GM12878 (cell line): ENCODE measurements at regions not wholly inside any gene's neighbourhood (a gene's known extent, or its start where the extent isn't known, plus 50 kb on each side); places are given as distances from the start of the nearest gene placed in this dataset.

Experiments
- ATAC-seq: fragments of 200-7000 bp; cut with Tn5 transposase; 3 replicates; pipeline ENCODE4 v1.9.1; 2020; ENCODE audit warnings: mild to moderate bottlenecking, moderate library complexity
- BruUV-seq: library from RNA; stranded (reverse); fragments of 400-500 nt; replicated peaks from 2 replicates; lab custom pipeline; 2021; lab: Mats Ljungman, UMichigan
- CTCF ChIA-PET: fragments of 300-600 bp; sonication (Branson Sonifier 250); formaldehyde crosslinking; extraction: SDS; loops from one replicate; lab custom pipeline; 2021; ENCODE audit warnings: inconsistent platforms; lab: Yijun Ruan, JAX
- POLR2A ChIA-PET: fragments of 350-600 bp; formaldehyde crosslinking; extraction: SDS; loops from one replicate; lab custom pipeline; 2021; ENCODE audit warnings: inconsistent platforms; lab: Charles Lee
- RAD21 ChIA-PET: fragments of 300-600 bp; sonication (Branson Sonifier 250); formaldehyde crosslinking; loops from one replicate; lab custom pipeline; 2023; ENCODE audit warnings: antibody characterized with exemption; ENCODE audit not compliant: unreplicated experiment; lab: Charles Lee
- SMC1A ChIA-PET: fragments of 300-600 bp; sonication (Branson Sonifier 250); formaldehyde crosslinking; loops from one replicate; lab custom pipeline; 2023; ENCODE audit not compliant: unreplicated experiment, uncharacterized antibody; lab: Charles Lee
- DNase-seq: peaks from one replicate; pipeline ENCODE4 v3.0.0-alpha.2; 2011; ENCODE audit warnings: low read depth, low spot score
- FAIRE-seq: peaks from 3 replicates; lab custom pipeline; 2011; peaks lifted over from hg19 to GRCh38; lab: Jason Lieb, UNC
- H2AFZ ChIP-seq: 2 replicates; pipeline ENCODE4 v1.6.0; 2011; ENCODE audit warnings: low read depth, low read length, control low read depth; ENCODE audit not compliant: control insufficient read depth
- H3K27ac ChIP-seq: 2 replicates; pipeline ENCODE4 v1.5.1; 2011; ENCODE audit warnings: control low read depth; ENCODE audit not compliant: control insufficient read depth, insufficient read depth
- H3K27me3 ChIP-seq, 2 experiments: replicated peaks in 1 of 2; 2 replicates each; pipeline versions ENCODE4 v1.6.0 to v1.6.1; 2011; ENCODE audit warnings: low read length in 1 of 2; ENCODE audit not compliant: control insufficient read depth in 2 of 2, insufficient read depth in 2 of 2
- H3K36me3 ChIP-seq, 2 experiments: 2 replicates each; pipeline ENCODE4 v1.5.1; 2011; ENCODE audit warnings: low read length in 1 of 2; ENCODE audit not compliant: control insufficient read depth in 2 of 2, insufficient read depth in 2 of 2
- H3K4me1 ChIP-seq: 2 replicates; pipeline ENCODE4 v1.6.1; 2011; ENCODE audit warnings: mild to moderate bottlenecking, low read length, moderate library complexity, mixed read lengths; ENCODE audit not compliant: control insufficient read depth, insufficient read depth
- H3K4me2 ChIP-seq: 2 replicates; pipeline ENCODE4 v1.6.0; 2011; ENCODE audit warnings: control low read depth; ENCODE audit not compliant: control insufficient read depth, insufficient read depth
- H3K4me3 ChIP-seq: fragments of 200-600 bp; sonication (generic); 2 replicates; pipeline ENCODE4 v1.5.1; 2016
- H3K79me2 ChIP-seq: 2 replicates; pipeline ENCODE4 v1.6.0; 2011; ENCODE audit warnings: low read length; ENCODE audit not compliant: control insufficient read depth, insufficient read depth
- H3K9ac ChIP-seq: 2 replicates; pipeline ENCODE4 v1.8.0; 2011; ENCODE audit warnings: low read length, control low read depth, mixed read lengths; ENCODE audit not compliant: control insufficient read depth, insufficient read depth
- H3K9me3 ChIP-seq: replicated peaks from 3 replicates; pipeline ENCODE4 v1.5.1; 2011; ENCODE audit warnings: mild to moderate bottlenecking, low read length; ENCODE audit not compliant: control insufficient read depth, insufficient read depth
- H4K20me1 ChIP-seq: 2 replicates; pipeline ENCODE4 v1.6.0; 2011; ENCODE audit not compliant: control insufficient read depth, insufficient read depth
- BHLHE40 ChIP-seq, 2 experiments: fragments of 450-650 bp in 1 of 2; IDR thresholded peaks; 2 replicates each; pipeline ENCODE4 v1.6.1; 2011 to 2017; ENCODE audit warnings: low read depth in 2 of 2, borderline replicate concordance in 1 of 2, improper control_type of control experiment in 1 of 2, low read length in 1 of 2, mild to moderate bottlenecking in 1 of 2
- BRCA1 ChIP-seq: IDR thresholded peaks from 2 replicates; pipeline ENCODE4 v1.6.1; 2011; ENCODE audit warnings: low read depth, low read length, improper control_type of control experiment
- CHD1 ChIP-seq: IDR thresholded peaks from 2 replicates; pipeline ENCODE4 v1.6.1; 2012; ENCODE audit warnings: low read depth, low read length, improper control_type of control experiment
- CREM ChIP-seq: IDR thresholded peaks from 2 replicates; pipeline ENCODE4 v1.6.1; 2014; ENCODE audit warnings: antibody characterized with exemption, low read depth
- DPF2 ChIP-seq: fragments of 450-650 bp; IDR thresholded peaks from 2 replicates; pipeline ENCODE4 v1.6.1; 2017; ENCODE audit warnings: mild to moderate bottlenecking
- IRF4 ChIP-seq: IDR thresholded peaks from 2 replicates; pipeline ENCODE4 v1.6.1; 2011; ENCODE audit warnings: low read depth, low read length
- JUNB ChIP-seq: IDR thresholded peaks from 2 replicates; pipeline ENCODE4 v1.6.1; 2016; ENCODE audit warnings: antibody characterized with exemption, mild to moderate bottlenecking
- MAX ChIP-seq: IDR thresholded peaks from 2 replicates; pipeline ENCODE4 v1.6.1; 2012; ENCODE audit warnings: low read depth, low read length, improper control_type of control experiment
- NBN ChIP-seq: fragments of 450-650 bp; IDR thresholded peaks from 2 replicates; pipeline ENCODE4 v1.6.1; 2016
- NRF1 ChIP-seq: conservative IDR thresholded peaks from 2 replicates; pipeline ENCODE4 v1.6.1; 2011; ENCODE audit warnings: mild to moderate bottlenecking, low read depth, low read length, improper control_type of control experiment
- SPI1 ChIP-seq: IDR thresholded peaks from 2 replicates; pipeline ENCODE4 v1.6.1; 2011; ENCODE audit warnings: low read depth, mild to moderate bottlenecking, low read length, moderate library complexity, borderline replicate concordance; ENCODE audit not compliant: insufficient read depth
- SUPT20H ChIP-seq: IDR thresholded peaks from 2 replicates; pipeline ENCODE4 v1.6.1; 2011; ENCODE audit warnings: low read depth, mild to moderate bottlenecking, low read length, moderate library complexity, borderline replicate concordance; ENCODE audit not compliant: control insufficient read depth
- ZBTB33 ChIP-seq: fragments of 450-650 bp; IDR thresholded peaks from 2 replicates; pipeline ENCODE4 v1.6.1; 2017; ENCODE audit warnings: mild to moderate bottlenecking
- WGBS: methylation state at CpG from one replicate; pipeline ENCODE4 v1.1.6; 2016; ENCODE audit warnings: low lambda C conversion rate; ENCODE audit not compliant: insufficient replicate concordance, insufficient coverage; ENCODE audit errors: missing lambda C conversion rate; 5-methylcytosine and 5-hydroxymethylcytosine counted together
- in situ Hi-C: fragments of 300-500 bp; cut with MboI; formaldehyde crosslinking; loops from 9 replicates; pipeline ENCODE4 v1.14.3; 2018; ENCODE audit warnings: mixed read lengths
- intact Hi-C: fragments of 100-400 bp; cut with micrococcal nuclease; formaldehyde crosslinking; loops from one replicate; pipeline ENCODE4 v1.14.2; 2022; ENCODE audit not compliant: unreplicated experiment
- TF ChIP-seq, protein P1 (sequence below): fragments of 450-650 bp; formaldehyde crosslinking; IDR thresholded peaks from 2 replicates; pipeline ENCODE4 v1.5.0; 2022; ENCODE audit warnings: mild to moderate bottlenecking, missing genetic modification characterization
- TF ChIP-seq, protein P2 (sequence below): fragments of 450-650 bp; IDR thresholded peaks from 2 replicates; pipeline ENCODE4 v1.6.1; 2016; ENCODE audit warnings: mild to moderate bottlenecking

- Histone ChIP-seq H3K4me3 (no peak overlapping the region), H3K79me2 (no peaks in the 10 kb centered on the region), H3K9ac (no peak overlapping the region), H2AFZ (no peak overlapping the region), H3K36me3 (no peaks in the 10 kb centered on the region), H4K20me1 (no peaks in the 10 kb centered on the region), H3K27me3 (no peaks in the 10 kb centered on the region), H3K4me2 (no peak overlapping the region), H3K9me3 (no peaks in the 10 kb centered on the region), H3K27ac (no peak overlapping the region), H3K4me1 (no peaks in the 10 kb centered on the region)
- ATAC-seq, result no peak
- intact Hi-C loops, result no loop called here
- 0% methylated on average over 2 of the region's 2 CpGs for WGBS
- FAIRE-seq, result no peak
- ChIA-PET RAD21 (no interaction called here), CTCF (no interaction called here), POLR2A (no interaction called here), SMC1A (no interaction called here)
- BruUV-seq, result no TSS peak
- DNase-seq, result no peak
- in situ Hi-C loops, result no loop called here
- TF ChIP-seq IRF4, result no peak
- TF ChIP-seq JUNB, result no peak
- no peak for TF ChIP-seq BRCA1
- TF ChIP-seq, protein P1, sequence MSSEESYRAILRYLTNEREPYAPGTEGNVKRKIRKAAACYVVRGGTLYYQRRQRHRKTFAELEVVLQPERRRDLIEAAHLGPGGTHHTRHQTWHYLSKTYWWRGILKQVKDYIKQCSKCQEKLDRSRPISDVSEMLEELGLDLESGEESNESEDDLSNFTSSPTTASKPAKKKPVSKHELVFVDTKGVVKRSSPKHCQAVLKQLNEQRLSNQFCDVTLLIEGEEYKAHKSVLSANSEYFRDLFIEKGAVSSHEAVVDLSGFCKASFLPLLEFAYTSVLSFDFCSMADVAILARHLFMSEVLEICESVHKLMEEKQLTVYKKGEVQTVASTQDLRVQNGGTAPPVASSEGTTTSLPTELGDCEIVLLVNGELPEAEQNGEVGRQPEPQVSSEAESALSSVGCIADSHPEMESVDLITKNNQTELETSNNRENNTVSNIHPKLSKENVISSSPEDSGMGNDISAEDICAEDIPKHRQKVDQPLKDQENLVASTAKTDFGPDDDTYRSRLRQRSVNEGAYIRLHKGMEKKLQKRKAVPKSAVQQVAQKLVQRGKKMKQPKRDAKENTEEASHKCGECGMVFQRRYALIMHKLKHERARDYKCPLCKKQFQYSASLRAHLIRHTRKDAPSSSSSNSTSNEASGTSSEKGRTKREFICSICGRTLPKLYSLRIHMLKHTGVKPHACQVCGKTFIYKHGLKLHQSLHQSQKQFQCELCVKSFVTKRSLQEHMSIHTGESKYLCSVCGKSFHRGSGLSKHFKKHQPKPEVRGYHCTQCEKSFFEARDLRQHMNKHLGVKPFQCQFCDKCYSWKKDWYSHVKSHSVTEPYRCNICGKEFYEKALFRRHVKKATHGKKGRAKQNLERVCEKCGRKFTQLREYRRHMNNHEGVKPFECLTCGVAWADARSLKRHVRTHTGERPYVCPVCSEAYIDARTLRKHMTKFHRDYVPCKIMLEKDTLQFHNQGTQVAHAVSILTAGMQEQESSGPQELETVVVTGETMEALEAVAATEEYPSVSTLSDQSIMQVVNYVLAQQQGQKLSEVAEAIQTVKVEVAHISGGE (CRISPR knock-in tag), result no peak
- TF ChIP-seq NBN, result no peak
- TF ChIP-seq SPI1, result no peak
- TF ChIP-seq BHLHE40 (IDR thresholded peaks at IDR 0.05; ENCODE audit: borderline replicate concordance in 1 of 2, low read depth in 2 of 2, low read length in 1 of 2), result no peak
- no peak for TF ChIP-seq DPF2
- TF ChIP-seq CREM, result no peak
- no peak for TF ChIP-seq MAX
- no peak for TF ChIP-seq ZBTB33
- no peak for TF ChIP-seq CHD1
- TF ChIP-seq SUPT20H, result no peak
- no peak for TF ChIP-seq NRF1
- TF ChIP-seq, protein P2, sequence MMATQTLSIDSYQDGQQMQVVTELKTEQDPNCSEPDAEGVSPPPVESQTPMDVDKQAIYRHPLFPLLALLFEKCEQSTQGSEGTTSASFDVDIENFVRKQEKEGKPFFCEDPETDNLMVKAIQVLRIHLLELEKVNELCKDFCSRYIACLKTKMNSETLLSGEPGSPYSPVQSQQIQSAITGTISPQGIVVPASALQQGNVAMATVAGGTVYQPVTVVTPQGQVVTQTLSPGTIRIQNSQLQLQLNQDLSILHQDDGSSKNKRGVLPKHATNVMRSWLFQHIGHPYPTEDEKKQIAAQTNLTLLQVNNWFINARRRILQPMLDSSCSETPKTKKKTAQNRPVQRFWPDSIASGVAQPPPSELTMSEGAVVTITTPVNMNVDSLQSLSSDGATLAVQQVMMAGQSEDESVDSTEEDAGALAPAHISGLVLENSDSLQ, result no peak
Measured at GRCh38 chr4:32042486-32043247, 1322.5 kb downstream of the PCDH7 start.
